Tibial nerve (tissue), 3 donors: ENCODE measurements at regions not wholly inside any gene's neighbourhood (a gene's known extent, or its start where the extent isn't known, plus 50 kb on each side); places are given as distances from the start of the nearest gene placed in this dataset.
"Not testable (repeated sequence)": the region's sequence is repeated elsewhere in the genome, so short reads cannot be mapped to it uniquely, and the experiment has no call there.

Experiments used
- POLR2A ChIP-seq, 2 donors: fragments of 450-650 bp; IDR thresholded peaks; one replicate each; pipeline ENCODE4 v1.6.1; 2017; ENCODE audit warnings: antibody characterized with exemption in 2 of 2, mild to moderate bottlenecking in 2 of 2, moderate library complexity in 2 of 2
- TF ChIP-seq, protein P1 (sequence below), 5 experiments: fragments of 200-600 bp in 3 of 5; fragments of 450-650 bp in 2 of 5; sonication (generic) in 3 of 5; IDR thresholded peaks; one replicate each; pipeline ENCODE4 v1.5.1; 2016 to 2019; ENCODE audit warnings: antibody characterized with exemption in 5 of 5, mild to moderate bottlenecking in 3 of 5, moderate library complexity in 2 of 5

DNA sequence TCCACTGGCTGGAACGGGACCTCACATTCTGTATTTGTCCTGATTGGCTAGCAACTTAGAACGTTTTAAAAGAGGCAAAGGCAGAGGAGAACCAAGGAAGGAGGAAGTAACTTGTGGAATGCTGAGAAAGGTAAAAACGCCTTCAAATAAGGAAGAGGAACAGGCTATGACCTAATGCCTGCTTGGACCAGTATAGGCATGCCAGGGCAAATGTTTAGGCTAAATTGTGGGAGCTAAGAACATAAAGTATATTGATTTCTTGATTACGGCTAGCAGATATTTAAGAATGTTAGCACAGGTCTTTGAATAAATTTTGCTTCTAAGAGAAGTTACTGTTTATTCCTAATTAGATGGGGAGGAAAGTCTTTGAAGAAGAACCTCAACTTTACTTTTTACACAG, 96.5 kb downstream of the AASDHPPT start:
- TF ChIP-seq, protein P1, sequence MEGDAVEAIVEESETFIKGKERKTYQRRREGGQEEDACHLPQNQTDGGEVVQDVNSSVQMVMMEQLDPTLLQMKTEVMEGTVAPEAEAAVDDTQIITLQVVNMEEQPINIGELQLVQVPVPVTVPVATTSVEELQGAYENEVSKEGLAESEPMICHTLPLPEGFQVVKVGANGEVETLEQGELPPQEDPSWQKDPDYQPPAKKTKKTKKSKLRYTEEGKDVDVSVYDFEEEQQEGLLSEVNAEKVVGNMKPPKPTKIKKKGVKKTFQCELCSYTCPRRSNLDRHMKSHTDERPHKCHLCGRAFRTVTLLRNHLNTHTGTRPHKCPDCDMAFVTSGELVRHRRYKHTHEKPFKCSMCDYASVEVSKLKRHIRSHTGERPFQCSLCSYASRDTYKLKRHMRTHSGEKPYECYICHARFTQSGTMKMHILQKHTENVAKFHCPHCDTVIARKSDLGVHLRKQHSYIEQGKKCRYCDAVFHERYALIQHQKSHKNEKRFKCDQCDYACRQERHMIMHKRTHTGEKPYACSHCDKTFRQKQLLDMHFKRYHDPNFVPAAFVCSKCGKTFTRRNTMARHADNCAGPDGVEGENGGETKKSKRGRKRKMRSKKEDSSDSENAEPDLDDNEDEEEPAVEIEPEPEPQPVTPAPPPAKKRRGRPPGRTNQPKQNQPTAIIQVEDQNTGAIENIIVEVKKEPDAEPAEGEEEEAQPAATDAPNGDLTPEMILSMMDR (IDR thresholded peaks at IDR 0.05), result not testable (repeated sequence)
- not testable (repeated sequence) for TF ChIP-seq POLR2A (IDR thresholded peaks at IDR 0.05)
